GM12892 (cell line): ENCODE measurements at regions not wholly inside any gene's neighbourhood (a gene's known extent, or its start where the extent isn't known, plus 50 kb on each side); places are given as distances from the start of the nearest gene placed in this dataset.

Experiments
- POLR2A ChIP-seq: IDR thresholded peaks from 2 replicates; pipeline ENCODE4 v1.6.1; 2011; ENCODE audit warnings: low read depth, low read length, control low read depth
- POLR2AphosphoS5 ChIP-seq: IDR thresholded peaks from 2 replicates; pipeline ENCODE4 v1.6.1; 2011; ENCODE audit warnings: low read depth, low read length, control low read depth
- TAF1 ChIP-seq: IDR thresholded peaks from 2 replicates; pipeline ENCODE4 v1.6.1; 2011; ENCODE audit warnings: low read depth, mild to moderate bottlenecking, control low read depth, low read length, borderline replicate concordance

DNA sequence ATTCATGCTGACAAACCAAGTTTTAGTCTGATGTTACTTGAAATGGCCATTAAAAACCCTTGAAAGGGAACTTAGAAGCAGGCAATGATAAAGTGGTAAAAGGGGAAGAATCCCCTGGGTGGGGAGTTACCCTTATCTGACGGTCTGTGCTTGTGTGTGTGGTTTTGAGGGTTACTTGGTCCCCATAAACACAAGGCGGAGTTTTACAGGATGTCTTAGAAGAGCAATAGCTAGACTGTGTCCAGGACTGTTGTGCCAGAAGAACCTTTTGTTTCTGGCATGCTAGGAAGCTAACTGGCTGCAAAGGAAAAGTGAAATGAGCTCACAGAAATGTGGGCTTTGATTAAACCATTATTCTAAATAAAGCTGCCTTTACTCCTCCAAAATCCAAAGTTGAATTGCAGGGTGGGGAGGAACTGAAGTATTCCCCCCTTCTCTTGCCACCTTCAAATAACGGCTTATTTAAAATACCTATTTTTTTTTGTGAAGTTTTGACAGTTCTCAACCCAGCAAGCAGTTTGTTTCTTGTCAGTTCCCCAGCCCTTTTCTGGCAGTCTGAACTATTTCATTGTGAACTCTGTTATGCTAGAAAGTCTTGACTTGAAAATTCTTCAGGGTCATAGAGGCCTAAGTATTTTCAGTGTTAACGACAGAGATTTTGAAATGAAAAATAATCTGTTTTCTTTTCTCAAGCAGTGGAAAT is 443.5 kb downstream of the OTOL1 start:
- no peak for TF ChIP-seq POLR2AphosphoS5
- no peak for TF ChIP-seq POLR2A
- no peak for TF ChIP-seq TAF1
